Keratinocyte (primary cell): ENCODE measurements at regions not wholly inside any gene's neighbourhood (a gene's known extent, or its start where the extent isn't known, plus 50 kb on each side); places are given as distances from the start of the nearest gene placed in this dataset.

Experiments used
- EZH2 ChIP-seq: IDR thresholded peaks from one replicate; pipeline ENCODE4 v1.6.1; 2012; ENCODE audit warnings: inconsistent platforms, mild to moderate bottlenecking, low read length, moderate library complexity
- TF ChIP-seq, protein P1 (sequence below), 3 experiments: IDR thresholded peaks in 1 of 3; conservative IDR thresholded peaks in 1 of 3; optimal IDR thresholded peaks in 1 of 3; 2 replicates in 2 of 3; 3 replicates in 1 of 3; pipeline versions ENCODE3 to v1.5.1; 2011; ENCODE audit warnings: low read length in 3 of 3, mild to moderate bottlenecking in 3 of 3, moderate library complexity in 2 of 3, control low read depth in 1 of 3, inconsistent platforms in 1 of 3; ENCODE audit not compliant: insufficient read depth in 2 of 3; ENCODE audit errors: extremely low read depth in 1 of 3

DNA sequence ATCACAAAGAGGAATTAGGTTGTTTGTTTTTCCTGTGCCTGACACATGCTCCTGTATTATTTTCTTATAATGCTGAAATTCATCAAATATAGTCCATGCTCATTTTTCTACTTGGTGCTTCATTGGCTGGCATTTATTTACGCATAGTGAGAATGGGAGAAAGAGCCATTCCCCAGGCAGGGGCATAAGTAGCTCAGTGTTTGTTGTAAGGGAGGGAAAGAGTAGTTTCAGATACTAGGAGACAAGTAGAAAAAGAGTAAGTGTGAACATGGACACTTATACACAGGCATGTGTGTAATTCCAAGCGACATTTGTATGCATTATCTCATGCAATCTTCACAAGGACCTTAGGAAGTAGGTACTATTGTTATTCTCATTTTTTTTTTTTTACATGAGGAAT is 111.9 kb upstream of the UGP2 start:
- TF ChIP-seq, protein P1, sequence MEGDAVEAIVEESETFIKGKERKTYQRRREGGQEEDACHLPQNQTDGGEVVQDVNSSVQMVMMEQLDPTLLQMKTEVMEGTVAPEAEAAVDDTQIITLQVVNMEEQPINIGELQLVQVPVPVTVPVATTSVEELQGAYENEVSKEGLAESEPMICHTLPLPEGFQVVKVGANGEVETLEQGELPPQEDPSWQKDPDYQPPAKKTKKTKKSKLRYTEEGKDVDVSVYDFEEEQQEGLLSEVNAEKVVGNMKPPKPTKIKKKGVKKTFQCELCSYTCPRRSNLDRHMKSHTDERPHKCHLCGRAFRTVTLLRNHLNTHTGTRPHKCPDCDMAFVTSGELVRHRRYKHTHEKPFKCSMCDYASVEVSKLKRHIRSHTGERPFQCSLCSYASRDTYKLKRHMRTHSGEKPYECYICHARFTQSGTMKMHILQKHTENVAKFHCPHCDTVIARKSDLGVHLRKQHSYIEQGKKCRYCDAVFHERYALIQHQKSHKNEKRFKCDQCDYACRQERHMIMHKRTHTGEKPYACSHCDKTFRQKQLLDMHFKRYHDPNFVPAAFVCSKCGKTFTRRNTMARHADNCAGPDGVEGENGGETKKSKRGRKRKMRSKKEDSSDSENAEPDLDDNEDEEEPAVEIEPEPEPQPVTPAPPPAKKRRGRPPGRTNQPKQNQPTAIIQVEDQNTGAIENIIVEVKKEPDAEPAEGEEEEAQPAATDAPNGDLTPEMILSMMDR (optimal IDR thresholded peaks at IDR 0.05 in 1 of 3, IDR thresholded peaks at IDR 0.05 in 1 of 3, conservative IDR thresholded peaks at IDR 0.05 in 1 of 3; ENCODE audit: extremely low read depth in 1 of 3, insufficient read depth in 2 of 3, low read length in 3 of 3) = no peak
- no peak for TF ChIP-seq EZH2
